HepG2 (cell line): ENCODE measurements at regions not wholly inside any gene's neighbourhood (a gene's known extent, or its start where the extent isn't known, plus 50 kb on each side); places are given as distances from the start of the nearest gene placed in this dataset.

ENCODE experiments used
- ATAC-seq: fragments of 200-7000 bp; cut with Tn5 transposase; 3 replicates; pipeline ENCODE4 v1.9.1; 2020; ENCODE audit warnings: mild to moderate bottlenecking, moderate library complexity
- BruUV-seq: library from RNA; stranded (reverse); fragments of 400-500 nt; replicated peaks from 2 replicates; lab custom pipeline; 2021; lab: Mats Ljungman, UMichigan
- CTCF ChIA-PET: fragments of 300-600 bp; formaldehyde crosslinking; extraction: SDS; loops from one replicate; lab custom pipeline; 2021; ENCODE audit warnings: low total read pairs, inconsistent platforms, low intra/inter-chr PET ratio; lab: Yijun Ruan, JAX
- POLR2A ChIA-PET: fragments of 350-600 bp; sonication (Branson Sonifier 250); formaldehyde crosslinking; loops from one replicate; lab custom pipeline; 2020; ENCODE audit warnings: antibody characterized with exemption, inconsistent platforms; lab: Yijun Ruan, JAX
- DNase-seq: peaks from one replicate; pipeline ENCODE4 v3.0.0-alpha.2; 2015; ENCODE audit warnings: low spot score
- FAIRE-seq: peaks from 3 replicates; lab custom pipeline; 2011; peaks lifted over from hg19 to GRCh38; lab: Jason Lieb, UNC
- H2AFZ ChIP-seq: one replicate; pipeline ENCODE4 v1.6.1; 2011; ENCODE audit warnings: low read length, inconsistent platforms
- H3K27ac ChIP-seq: fragments of 300-600 bp; 3 replicates; pipeline ENCODE4 v1.8.0; 2011; ENCODE audit warnings: mixed run types, mild to moderate bottlenecking, mixed read lengths, low read length, inconsistent platforms; ENCODE audit not compliant: insufficient read depth; ENCODE audit errors: extremely low read length
- H3K27me3 ChIP-seq, 2 experiments: fragments of 200-600 bp in 1 of 2; 2 replicates in 1 of 2; 3 replicates in 1 of 2; pipeline versions ENCODE4 v1.6.0 to v1.8.0; 2011; ENCODE audit warnings: low read length in 2 of 2, mild to moderate bottlenecking in 2 of 2, moderate library complexity in 2 of 2, inconsistent platforms in 1 of 2; ENCODE audit not compliant: insufficient read depth in 2 of 2, control insufficient read depth in 1 of 2
- H3K36me3 ChIP-seq, 2 experiments: fragments of 200-600 bp in 1 of 2; replicated peaks in 1 of 2; 2 replicates in 1 of 2; 3 replicates in 1 of 2; pipeline versions ENCODE4 v1.5.1 to v1.8.0; 2011; ENCODE audit warnings: low read length in 2 of 2, inconsistent platforms in 1 of 2; ENCODE audit not compliant: insufficient read depth in 2 of 2, control insufficient read depth in 1 of 2
- H3K4me1 ChIP-seq: 2 replicates; pipeline ENCODE4 v1.5.1; 2012; ENCODE audit warnings: low read length, inconsistent platforms; ENCODE audit not compliant: insufficient read depth
- H3K4me2 ChIP-seq: 2 replicates; pipeline ENCODE4 v1.6.0; 2011; ENCODE audit warnings: low read depth, low read length, inconsistent platforms
- H3K4me3 ChIP-seq, 3 experiments: fragments of 200-600 bp in 1 of 3; sonication (generic), shearing (Covaris generic) in 1 of 3; replicated peaks in 1 of 3; 2 replicates each; pipeline ENCODE4 v1.5.1; 2011 to 2016; ENCODE audit warnings: low read length in 3 of 3, inconsistent platforms in 2 of 3, low read depth in 2 of 3, mild to moderate bottlenecking in 2 of 3, control low read depth in 1 of 3, mixed read lengths in 1 of 3; ENCODE audit not compliant: insufficient read depth in 1 of 3
- H3K79me2 ChIP-seq: one replicate; pipeline ENCODE4 v1.6.1; 2011; ENCODE audit warnings: low read length, inconsistent platforms; ENCODE audit not compliant: insufficient read depth
- H3K9ac ChIP-seq: 2 replicates; pipeline ENCODE4 v1.6.0; 2011; ENCODE audit warnings: mild to moderate bottlenecking, low read depth, low read length, inconsistent platforms; ENCODE audit not compliant: insufficient read depth
- H3K9me3 ChIP-seq: 2 replicates; pipeline ENCODE4 v1.5.1; 2012; ENCODE audit warnings: mild to moderate bottlenecking, low read length
- H4K20me1 ChIP-seq: 2 replicates; pipeline ENCODE4 v1.6.0; 2011; ENCODE audit warnings: inconsistent platforms, mild to moderate bottlenecking, low read length, moderate library complexity; ENCODE audit not compliant: insufficient read depth
- AGO2 ChIP-seq: fragments of 200-400 bp; formaldehyde crosslinking; optimal IDR thresholded peaks from 2 replicates; pipeline ENCODE3; 2017; ENCODE audit warnings: mild to moderate bottlenecking, low read depth, low read length, moderate library complexity
- FOXP1 ChIP-seq, 2 experiments: fragments of 450-650 bp in 1 of 2; IDR thresholded peaks; 2 replicates each; pipeline ENCODE4 v1.6.1; 2017 to 2018; ENCODE audit warnings: antibody characterized with exemption in 1 of 2
- ZNF441 ChIP-seq: sonication (generic); formaldehyde crosslinking; IDR thresholded peaks from 2 replicates; pipeline ENCODE4 v1.7.0; 2021; ENCODE audit warnings: missing genetic modification reagents, borderline replicate concordance
- ZNF841 ChIP-seq: sonication (generic); formaldehyde crosslinking; IDR thresholded peaks from 2 replicates; pipeline ENCODE4 v1.8.1; 2023; ENCODE audit warnings: missing genetic modification reagents, borderline replicate concordance
- WGBS: methylation state at CpG from one replicate; pipeline ENCODE4 v1.1.6; 2017; ENCODE audit warnings: low lambda C conversion rate; 5-methylcytosine and 5-hydroxymethylcytosine counted together
- in situ Hi-C: cut with HindIII; loops from 2 replicates; pipeline ENCODE4 v1.10.0; 2017; ENCODE audit warnings: low pct_unique_long_range_greater_than_20kb; ENCODE audit not compliant: extremely low pct_ligation_motif_present
- intact Hi-C: fragments of 100-400 bp; cut with micrococcal nuclease; formaldehyde crosslinking; loops from one replicate; pipeline ENCODE4 v1.10.0; 2022; ENCODE audit not compliant: unreplicated experiment
- TF ChIP-seq, protein P1 (sequence below), 2 experiments: sonication (generic) in 1 of 2; formaldehyde crosslinking in 1 of 2; IDR thresholded peaks; 2 replicates each; pipeline versions ENCODE4 v1.4.0 to v1.6.1; 2018 to 2020; ENCODE audit warnings: missing genetic modification reagents in 2 of 2, borderline replicate concordance in 1 of 2, low read depth in 1 of 2, mild to moderate bottlenecking in 1 of 2, missing biosample characterization in 1 of 2
- TF ChIP-seq, protein P2 (sequence below): sonication (generic); formaldehyde crosslinking; IDR thresholded peaks from 2 replicates; pipeline ENCODE4 v1.8.1; 2022; ENCODE audit warnings: mild to moderate bottlenecking, missing genetic modification reagents

DNA sequence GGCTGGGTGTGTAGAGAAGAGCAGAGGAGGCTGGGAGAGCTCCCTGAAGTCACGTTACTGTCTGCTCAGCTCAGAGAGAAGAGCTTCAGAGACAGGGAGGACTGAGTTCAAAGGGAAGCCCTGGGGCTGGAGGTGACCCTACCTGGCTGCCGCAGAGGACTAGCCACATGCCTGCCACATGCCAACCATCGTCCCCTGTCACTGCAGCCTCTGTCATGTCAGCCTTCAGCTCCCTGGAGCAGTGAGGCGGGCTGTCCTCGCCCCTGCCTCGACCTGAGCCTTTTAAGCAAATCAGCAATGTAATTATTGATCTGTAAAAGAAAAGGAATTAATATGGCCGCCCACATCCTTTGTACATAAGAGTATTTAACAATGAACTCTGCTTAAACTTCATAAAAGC lies 89.3 kb upstream of the RET start:
- TF ChIP-seq FOXP1 (IDR thresholded peaks at IDR 0.05): no peak
- TF ChIP-seq FOXP1 (CRISPR knock-in tag; IDR thresholded peaks at IDR 0.05): no peak
- no peak for TF ChIP-seq ZNF841 (CRISPR knock-in tag)
- TF ChIP-seq, protein P1, sequence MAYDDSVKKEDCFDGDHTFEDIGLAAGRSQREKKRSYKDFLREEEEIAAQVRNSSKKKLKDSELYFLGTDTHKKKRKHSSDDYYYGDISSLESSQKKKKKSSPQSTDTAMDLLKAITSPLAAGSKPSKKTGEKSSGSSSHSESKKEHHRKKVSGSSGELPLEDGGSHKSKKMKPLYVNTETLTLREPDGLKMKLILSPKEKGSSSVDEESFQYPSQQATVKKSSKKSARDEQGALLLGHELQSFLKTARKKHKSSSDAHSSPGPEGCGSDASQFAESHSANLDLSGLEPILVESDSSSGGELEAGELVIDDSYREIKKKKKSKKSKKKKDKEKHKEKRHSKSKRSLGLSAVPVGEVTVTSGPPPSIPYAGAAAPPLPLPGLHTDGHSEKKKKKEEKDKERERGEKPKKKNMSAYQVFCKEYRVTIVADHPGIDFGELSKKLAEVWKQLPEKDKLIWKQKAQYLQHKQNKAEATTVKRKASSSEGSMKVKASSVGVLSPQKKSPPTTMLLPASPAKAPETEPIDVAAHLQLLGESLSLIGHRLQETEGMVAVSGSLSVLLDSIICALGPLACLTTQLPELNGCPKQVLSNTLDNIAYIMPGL (CRISPR knock-in tag; IDR thresholded peaks at IDR 0.05; ENCODE audit: borderline replicate concordance in 1 of 2, low read depth in 1 of 2): no peak
- no peak for TF ChIP-seq ZNF441 (CRISPR knock-in tag)
- TF ChIP-seq, protein P2, sequence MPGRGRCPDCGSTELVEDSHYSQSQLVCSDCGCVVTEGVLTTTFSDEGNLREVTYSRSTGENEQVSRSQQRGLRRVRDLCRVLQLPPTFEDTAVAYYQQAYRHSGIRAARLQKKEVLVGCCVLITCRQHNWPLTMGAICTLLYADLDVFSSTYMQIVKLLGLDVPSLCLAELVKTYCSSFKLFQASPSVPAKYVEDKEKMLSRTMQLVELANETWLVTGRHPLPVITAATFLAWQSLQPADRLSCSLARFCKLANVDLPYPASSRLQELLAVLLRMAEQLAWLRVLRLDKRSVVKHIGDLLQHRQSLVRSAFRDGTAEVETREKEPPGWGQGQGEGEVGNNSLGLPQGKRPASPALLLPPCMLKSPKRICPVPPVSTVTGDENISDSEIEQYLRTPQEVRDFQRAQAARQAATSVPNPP: no peak
- no peak for TF ChIP-seq AGO2
- H3K4me1 ChIP-seq: no peaks in the 10 kb centered on the region
- H3K9ac ChIP-seq: no peak overlapping the region
- no peak for ATAC-seq
- H2AFZ ChIP-seq: no peak overlapping the region
- no TSS peak for BruUV-seq
- H3K79me2 ChIP-seq: no peaks in the 10 kb centered on the region
- no peak overlapping the region for H3K4me3 ChIP-seq
- intact Hi-C loops: no loop called here
- WGBS: 14% methylated on average over 4 of the region's 7 CpGs
- no peak for FAIRE-seq
- DNase-seq: no peak
- no peaks in the 10 kb centered on the region for H3K36me3 ChIP-seq
- no peak overlapping the region for H3K4me2 ChIP-seq
- ChIA-PET POLR2A (no interaction called here), CTCF (no interaction called here)
- H4K20me1 ChIP-seq: no peaks in the 10 kb centered on the region
- peaks cover 7 to 21% of the 10 kb centered on the region in 2 experiments; a peak in 3 of 5 replicates for H3K27me3 ChIP-seq
- H3K9me3 ChIP-seq: no peaks in the 10 kb centered on the region
- H3K27ac ChIP-seq: no peak overlapping the region
- in situ Hi-C loops: no loop called here
